Gastroesophageal sphincter (tissue), 3 donors: ENCODE measurements at regions not wholly inside any gene's neighbourhood (a gene's known extent, or its start where the extent isn't known, plus 50 kb on each side); places are given as distances from the start of the nearest gene placed in this dataset.

Experiments
- CTCF ChIP-seq, 4 experiments: fragments of 200-600 bp in 2 of 4; fragments of 450-650 bp in 2 of 4; sonication (generic) in 1 of 4; IDR thresholded peaks; one replicate each; pipeline ENCODE4 v1.5.1; 2017 to 2019; ENCODE audit warnings: antibody characterized with exemption in 4 of 4, mild to moderate bottlenecking in 2 of 4, moderate library complexity in 2 of 4
- POLR2A ChIP-seq, 2 donors: fragments of 450-650 bp; IDR thresholded peaks; one replicate each; pipeline ENCODE4 v1.6.1; 2017; ENCODE audit warnings: antibody characterized with exemption in 2 of 2, mild to moderate bottlenecking in 2 of 2, moderate library complexity in 1 of 2
- POLR2AphosphoS5 ChIP-seq: sonication (generic); formaldehyde crosslinking; IDR thresholded peaks from one replicate; pipeline ENCODE4 v1.6.1; 2017; ENCODE audit warnings: antibody characterized with exemption

GRCh38 chr20:19110881-19111460, 101.5 kb upstream of the SLC24A3 start:
- no peak for TF ChIP-seq POLR2A (IDR thresholded peaks at IDR 0.05)
- no peak for TF ChIP-seq POLR2AphosphoS5
- TF ChIP-seq CTCF (IDR thresholded peaks at IDR 0.05), result no peak
